K562 (cell line): ENCODE measurements at regions not wholly inside any gene's neighbourhood (a gene's known extent, or its start where the extent isn't known, plus 50 kb on each side); places are given as distances from the start of the nearest gene placed in this dataset.

Experiments
- ATAC-seq: fragments of 200-7000 bp; cut with Tn5 transposase; 3 replicates; pipeline ENCODE4 v1.9.1; 2020; ENCODE audit warnings: moderate library complexity
- BruUV-seq: library from RNA; stranded (reverse); fragments of 400-500 nt; replicated peaks from 2 replicates; lab custom pipeline; 2021; lab: Mats Ljungman, UMichigan
- CTCF ChIA-PET: fragments of 300-600 bp; formaldehyde crosslinking; extraction: SDS; loops from one replicate; lab custom pipeline; 2021; ENCODE audit warnings: low intra/inter-chr PET ratio; lab: Yijun Ruan, JAX
- POLR2A ChIA-PET: fragments of 300-600, 350-650 bp; sonication (Branson Sonifier 250); formaldehyde crosslinking; extraction: SDS; loops from one replicate; lab custom pipeline; 2021; ENCODE audit warnings: antibody characterized with exemption, inconsistent platforms; lab: Yijun Ruan, JAX
- DNase-seq, 4 experiments: peaks; one replicate each; pipeline versions ENCODE4 v3.0.0 to v3.0.0-alpha.2; 2011 to 2018; ENCODE audit warnings: low spot score in 3 of 4, mixed read lengths in 3 of 4; ENCODE audit errors: extremely low read depth in 1 of 4
- FAIRE-seq: peaks from 2 replicates; lab custom pipeline; 2011; peaks lifted over from hg19 to GRCh38; lab: Jason Lieb, UNC
- H2AFZ ChIP-seq: 2 replicates; pipeline ENCODE4 v1.6.0; 2011; ENCODE audit warnings: low read depth, low read length, control low read depth, inconsistent platforms
- H3K27ac ChIP-seq: fragments of 200-600 bp; 3 replicates; pipeline ENCODE4 v1.8.0; 2011; ENCODE audit warnings: low read depth, mild to moderate bottlenecking, control low read depth, inconsistent platforms, low read length, moderate library complexity, mixed read lengths; ENCODE audit errors: extremely low read depth
- H3K27me3 ChIP-seq, 2 experiments: fragments of 300-600 bp in 1 of 2; 2 replicates in 1 of 2; 3 replicates in 1 of 2; pipeline versions ENCODE4 v1.6.0 to v1.8.0; 2011; ENCODE audit warnings: inconsistent platforms in 2 of 2, low read length in 2 of 2, mild to moderate bottlenecking in 1 of 2, mixed read lengths in 1 of 2, moderate library complexity in 1 of 2; ENCODE audit not compliant: control insufficient read depth in 2 of 2, insufficient read depth in 2 of 2
- H3K36me3 ChIP-seq: fragments of 300-600 bp; 3 replicates; pipeline ENCODE4 v1.8.0; 2011; ENCODE audit warnings: mild to moderate bottlenecking, low read length, inconsistent platforms; ENCODE audit not compliant: control insufficient read depth, insufficient read depth
- H3K4me1 ChIP-seq, 2 experiments: fragments of 200-600 bp in 1 of 2; replicated peaks in 1 of 2; 2 replicates in 1 of 2; 3 replicates in 1 of 2; pipeline versions ENCODE4 v1.5.1 to v1.8.0; 2011; ENCODE audit warnings: inconsistent platforms in 2 of 2, low read length in 2 of 2, mild to moderate bottlenecking in 1 of 2, mixed read lengths in 1 of 2, moderate library complexity in 1 of 2; ENCODE audit not compliant: control insufficient read depth in 2 of 2, insufficient read depth in 2 of 2
- H3K4me2 ChIP-seq: 2 replicates; pipeline ENCODE4 v1.6.1; 2011; ENCODE audit warnings: low read length, control low read depth, inconsistent platforms, mixed read lengths; ENCODE audit not compliant: insufficient read depth
- H3K4me3 ChIP-seq: fragments of 200-600 bp; sonication (generic), shearing (Covaris generic); 2 replicates; pipeline ENCODE4 v1.5.1; 2016; ENCODE audit warnings: control low read depth, inconsistent platforms
- H3K79me2 ChIP-seq: fragments of 200-600 bp; 3 replicates; pipeline ENCODE4 v1.8.0; 2011; ENCODE audit warnings: low read length, inconsistent platforms; ENCODE audit not compliant: control insufficient read depth, insufficient read depth
- H3K9ac ChIP-seq, 2 experiments: 2 replicates each; pipeline versions ENCODE4 v1.6.0 to v1.6.1; 2011; ENCODE audit warnings: low read depth in 2 of 2, low read length in 2 of 2, control low read depth in 1 of 2, inconsistent platforms in 1 of 2, mild to moderate bottlenecking in 1 of 2, mixed read lengths in 1 of 2; ENCODE audit not compliant: insufficient read depth in 1 of 2
- H3K9me1 ChIP-seq: one replicate; pipeline ENCODE4 v1.6.0; 2011; ENCODE audit warnings: inconsistent platforms, mild to moderate bottlenecking, low read length, moderate library complexity; ENCODE audit not compliant: control insufficient read depth, insufficient read depth
- H3K9me3 ChIP-seq: replicated peaks from 2 replicates; pipeline ENCODE4 v1.5.1; 2011; ENCODE audit warnings: low read depth, low read length, inconsistent platforms; ENCODE audit not compliant: control insufficient read depth, insufficient read depth
- H4K20me1 ChIP-seq: replicated peaks from 2 replicates; pipeline ENCODE4 v1.6.1; 2011; ENCODE audit warnings: low read length, inconsistent platforms, mixed read lengths; ENCODE audit not compliant: control insufficient read depth, insufficient read depth
- ATF1 ChIP-seq, 2 experiments: fragments of 450-650 bp in 1 of 2; IDR thresholded peaks; 2 replicates each; pipeline ENCODE4 v1.6.1; 2016; ENCODE audit warnings: missing compliant biosample characterization in 1 of 2, missing genetic modification characterization in 1 of 2
- ATF4 ChIP-seq: fragments of 450-650 bp; formaldehyde crosslinking; IDR thresholded peaks from 2 replicates; pipeline ENCODE4 v1.4.0; 2022; ENCODE audit warnings: mild to moderate bottlenecking, moderate library complexity
- ATF7 ChIP-seq: fragments of 450-650 bp; IDR thresholded peaks from 2 replicates; pipeline ENCODE4 v1.7.1; 2014; ENCODE audit warnings: mild to moderate bottlenecking, moderate library complexity
- CHAMP1 ChIP-seq: fragments of 450-650 bp; IDR thresholded peaks from 2 replicates; pipeline ENCODE4 v1.6.1; 2016; ENCODE audit warnings: mild to moderate bottlenecking
- ETS1 ChIP-seq: conservative IDR thresholded peaks from 2 replicates; pipeline ENCODE4 v1.6.1; 2011; ENCODE audit warnings: low read depth, mild to moderate bottlenecking, low read length; ENCODE audit not compliant: control insufficient read depth
- MNT ChIP-seq, 2 experiments: fragments of 450-650 bp; conservative IDR thresholded peaks; 2 replicates each; pipeline ENCODE4 v1.6.1; 2017; ENCODE audit warnings: mild to moderate bottlenecking in 2 of 2, moderate library complexity in 2 of 2
- POLR2AphosphoS2 ChIP-seq: IDR thresholded peaks from 2 replicates; pipeline ENCODE4 v1.6.1; 2012; ENCODE audit warnings: low read length, improper control_type of control experiment
- SRSF7 ChIP-seq: fragments of 200-400 bp; formaldehyde crosslinking; optimal IDR thresholded peaks from 2 replicates; pipeline ENCODE3; 2017; ENCODE audit warnings: mild to moderate bottlenecking, low read depth, low read length
- ZNF696 ChIP-seq: fragments of 250-450 bp; sonication (Bioruptor Pico); conservative IDR thresholded peaks from 2 replicates; pipeline ENCODE4 v1.4.0; 2020; ENCODE audit warnings: mild to moderate bottlenecking, moderate library complexity
- WGBS: fragments of 100-300 bp; shearing (Covaris generic); methylation state at CpG from one replicate; pipeline ENCODE4 v1.1.6; 2016; ENCODE audit warnings: low coverage, mixed read lengths; ENCODE audit not compliant: insufficient coverage; ENCODE audit errors: missing lambda C conversion rate; 5-methylcytosine and 5-hydroxymethylcytosine counted together
- in situ Hi-C: fragments of 300-500 bp; cut with MboI; formaldehyde crosslinking; loops from 4 replicates; pipeline ENCODE4 v1.15.0; 2018; ENCODE audit warnings: inconsistent platforms, mixed read lengths
- intact Hi-C: fragments of 100-400 bp; cut with micrococcal nuclease; formaldehyde crosslinking; loops from 2 replicates; pipeline ENCODE4 v1.14.2; 2022

- Histone ChIP-seq H3K27ac (no peak overlapping the region), H3K36me3 (no peaks in the 10 kb centered on the region), H3K9ac (no peak overlapping the region)
- in situ Hi-C loops: no loop called here
- intact Hi-C loops: no loop called here
- no peak for DNase-seq
- ATAC-seq: no peak
- no peak for TF ChIP-seq ZNF696
- TF ChIP-seq, all 486 proteins: peak for 0
- H3K79me2 ChIP-seq: no peaks in the 10 kb centered on the region
- no peak overlapping the region for H2AFZ ChIP-seq
- no peak overlapping the region for H3K4me3 ChIP-seq
- H3K4me1 ChIP-seq: no peaks in the 10 kb centered on the region
- 0 out of 2 replicates have a peak, but pooled peaks cover 3% of the 10 kb centered on the region for H4K20me1 ChIP-seq
- no peaks in the 10 kb centered on the region for H3K9me3 ChIP-seq
- FAIRE-seq: no peak
- WGBS: 1% methylated on average over 3 of the region's 3 CpGs
- ChIA-PET CTCF (no interaction called here), POLR2A (no interaction called here)
- H3K9me1 ChIP-seq: no peaks in the 10 kb centered on the region
- H3K27me3 ChIP-seq: peaks cover 15 to 42% of the 10 kb centered on the region in 2 experiments; a peak in 2 of 5 replicates
- H3K4me2 ChIP-seq: no peak overlapping the region
- BruUV-seq: no TSS peak
Measured at GRCh38 chr5:133839090-133839489, 129.3 kb downstream of the C5orf15 start.

- ChIA-PET POLR2A (interaction anchor here (1.0 kb wide), 1 partner anchor 100 kb away, joined by 3 read pairs; no protein-coding TSS in a partner anchor), CTCF (no interaction called here)
- Histone ChIP-seq H3K4me2 (no peak overlapping the region), H3K9me1 (no peaks in the 10 kb centered on the region), H3K9me3 (no peaks in the 10 kb centered on the region), H3K79me2 (no peaks in the 10 kb centered on the region), H3K27ac (no peak overlapping the region), H3K4me1 (no peaks in the 10 kb centered on the region), H3K9ac (no peak overlapping the region), H2AFZ (no peak overlapping the region), H3K4me3 (no peak overlapping the region), H3K27me3 (peaks cover 15 to 34% of the 10 kb centered on the region in 2 experiments; a peak in 2 of 5 replicates), H3K36me3 (no peaks in the 10 kb centered on the region), H4K20me1 (0 out of 2 replicates have a peak, but pooled peaks cover 3% of the 10 kb centered on the region)
- no peak for DNase-seq
- intact Hi-C loops: no loop called here
- 0% methylated on average over 3 of the region's 3 CpGs for WGBS
- in situ Hi-C loops: no loop called here
- no peak for FAIRE-seq
- ATAC-seq: no peak
- BruUV-seq: no TSS peak
- TF ChIP-seq MNT (conservative IDR thresholded peaks at IDR 0.05) (no peak), SRSF7 (no peak), ETS1 (no peak), ATF4 (no peak), ATF7 (no peak), POLR2AphosphoS2 (no peak), ATF1 (CRISPR knock-in tag; IDR thresholded peaks at IDR 0.05) (no peak), ATF1 (tag; IDR thresholded peaks at IDR 0.05) (no peak), CHAMP1 (no peak)
Measured at GRCh38 chr5:133838286-133838685, 130.1 kb downstream of the C5orf15 start.
